ENCODE measurements at regions not wholly inside any gene's neighbourhood (a gene's known extent, or its start where the extent isn't known, plus 50 kb on each side); places are given as distances from the start of the nearest gene placed in this dataset.

DNA sequence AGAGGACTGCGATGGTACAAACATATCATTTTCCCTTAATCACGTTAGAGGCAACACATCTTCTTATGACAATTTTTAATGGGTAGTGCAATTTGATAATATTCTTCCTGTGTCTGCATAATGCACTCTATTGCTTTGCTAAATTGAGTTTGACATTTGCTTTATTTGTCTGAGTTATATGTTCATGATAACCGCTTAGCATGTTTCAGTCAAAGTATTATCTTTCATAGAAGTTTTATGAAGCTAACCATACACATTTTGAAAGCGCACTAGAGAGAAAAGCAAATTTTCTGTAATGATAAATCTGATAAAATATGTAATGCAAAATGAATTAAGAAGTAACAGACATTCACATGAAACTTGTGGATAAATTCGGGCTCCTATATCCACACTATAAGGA, 1276.9 kb downstream of the ZPLD1 start:
- TF ChIP-seq, protein P1, sequence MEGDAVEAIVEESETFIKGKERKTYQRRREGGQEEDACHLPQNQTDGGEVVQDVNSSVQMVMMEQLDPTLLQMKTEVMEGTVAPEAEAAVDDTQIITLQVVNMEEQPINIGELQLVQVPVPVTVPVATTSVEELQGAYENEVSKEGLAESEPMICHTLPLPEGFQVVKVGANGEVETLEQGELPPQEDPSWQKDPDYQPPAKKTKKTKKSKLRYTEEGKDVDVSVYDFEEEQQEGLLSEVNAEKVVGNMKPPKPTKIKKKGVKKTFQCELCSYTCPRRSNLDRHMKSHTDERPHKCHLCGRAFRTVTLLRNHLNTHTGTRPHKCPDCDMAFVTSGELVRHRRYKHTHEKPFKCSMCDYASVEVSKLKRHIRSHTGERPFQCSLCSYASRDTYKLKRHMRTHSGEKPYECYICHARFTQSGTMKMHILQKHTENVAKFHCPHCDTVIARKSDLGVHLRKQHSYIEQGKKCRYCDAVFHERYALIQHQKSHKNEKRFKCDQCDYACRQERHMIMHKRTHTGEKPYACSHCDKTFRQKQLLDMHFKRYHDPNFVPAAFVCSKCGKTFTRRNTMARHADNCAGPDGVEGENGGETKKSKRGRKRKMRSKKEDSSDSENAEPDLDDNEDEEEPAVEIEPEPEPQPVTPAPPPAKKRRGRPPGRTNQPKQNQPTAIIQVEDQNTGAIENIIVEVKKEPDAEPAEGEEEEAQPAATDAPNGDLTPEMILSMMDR (IDR thresholded peaks at IDR 0.05), result no peak
- no peak for TF ChIP-seq POLR2A (IDR thresholded peaks at IDR 0.05)
